ENCODE measurements at regions not wholly inside any gene's neighbourhood (a gene's known extent, or its start where the extent isn't known, plus 50 kb on each side); places are given as distances from the start of the nearest gene placed in this dataset.

DNA sequence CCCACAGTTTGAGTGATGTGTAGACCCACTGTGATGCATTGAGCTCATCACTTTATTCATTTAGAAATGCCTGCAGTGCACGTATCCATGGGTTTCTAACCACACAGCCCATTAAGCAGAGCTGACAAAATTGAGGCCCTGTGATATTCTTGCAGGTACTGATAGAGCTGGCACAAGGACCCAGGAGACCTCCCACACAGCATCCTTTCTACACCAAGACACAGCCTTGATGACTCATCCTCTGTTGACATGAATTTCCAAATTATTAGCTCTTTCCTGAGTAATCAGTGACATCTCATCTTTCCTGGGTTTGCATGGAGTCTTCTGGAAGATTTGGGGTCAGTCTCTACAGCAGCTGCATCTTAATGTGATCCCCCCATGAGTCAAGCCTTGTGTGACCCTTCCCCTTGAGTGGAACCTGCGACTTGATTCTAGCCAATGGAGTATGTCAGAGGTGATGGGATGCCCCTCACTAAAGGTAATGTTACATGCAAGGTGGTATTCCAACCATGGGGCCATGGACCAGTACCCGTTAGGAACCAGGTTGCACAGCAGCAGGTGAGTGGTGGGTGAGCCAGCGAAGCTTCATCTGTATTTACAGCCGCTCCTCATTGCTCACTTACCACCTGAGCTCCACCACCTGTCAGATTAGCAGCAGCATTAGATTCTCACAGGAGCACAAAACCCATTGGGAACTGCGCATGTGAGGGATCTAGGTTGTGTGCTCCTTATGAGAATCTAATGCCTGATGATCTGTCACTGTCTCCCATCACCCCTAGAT, 181.1 kb upstream of the ARL4C start:
- no peak for DNase-seq (ENCODE audit: low read depth in 3 of 3)

- no peak for DNase-seq (ENCODE audit: low read depth in 3 of 3)
Measured at GRCh38 chr2:234676783-234677450, 180.0 kb upstream of the ARL4C start.

DNA sequence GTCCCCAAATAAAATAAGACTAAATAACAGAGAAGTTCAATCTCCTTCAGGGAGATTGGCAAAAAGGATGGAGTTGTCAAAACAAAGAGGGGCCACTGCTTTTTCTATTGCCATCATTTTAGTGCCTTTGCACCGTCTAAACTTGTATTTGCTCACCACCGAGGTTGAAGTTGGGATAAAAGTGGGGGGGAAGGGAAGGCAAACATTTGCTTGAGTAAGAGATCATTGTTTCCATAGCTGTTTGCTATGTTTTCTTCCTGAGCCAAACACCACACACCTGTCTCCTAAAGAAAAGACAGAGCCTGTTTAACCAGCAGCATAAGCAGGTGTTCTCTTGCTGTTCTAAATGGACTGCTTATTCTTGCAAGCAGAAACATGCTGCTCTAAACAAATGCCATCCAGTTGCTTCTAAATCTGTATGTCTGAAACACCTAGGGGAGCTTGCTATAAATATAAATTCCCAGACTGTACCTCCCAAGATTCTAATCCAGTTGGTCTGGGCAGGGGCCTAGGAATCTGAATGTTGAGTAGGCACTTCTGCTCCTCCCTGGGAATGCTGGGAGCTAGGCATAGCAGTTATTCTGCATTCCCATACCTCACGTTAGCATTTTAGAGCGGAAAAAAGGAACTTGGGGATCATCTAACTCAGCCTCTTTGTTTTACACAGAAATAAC, 179.4 kb upstream of the ARL4C start:
- no peak for DNase-seq (ENCODE audit: low read depth in 3 of 3)

- no peak for DNase-seq (ENCODE audit: low read depth in 3 of 3)
Measured at GRCh38 chr2:234674781-234675201, 177.9 kb upstream of the ARL4C start.

DNA sequence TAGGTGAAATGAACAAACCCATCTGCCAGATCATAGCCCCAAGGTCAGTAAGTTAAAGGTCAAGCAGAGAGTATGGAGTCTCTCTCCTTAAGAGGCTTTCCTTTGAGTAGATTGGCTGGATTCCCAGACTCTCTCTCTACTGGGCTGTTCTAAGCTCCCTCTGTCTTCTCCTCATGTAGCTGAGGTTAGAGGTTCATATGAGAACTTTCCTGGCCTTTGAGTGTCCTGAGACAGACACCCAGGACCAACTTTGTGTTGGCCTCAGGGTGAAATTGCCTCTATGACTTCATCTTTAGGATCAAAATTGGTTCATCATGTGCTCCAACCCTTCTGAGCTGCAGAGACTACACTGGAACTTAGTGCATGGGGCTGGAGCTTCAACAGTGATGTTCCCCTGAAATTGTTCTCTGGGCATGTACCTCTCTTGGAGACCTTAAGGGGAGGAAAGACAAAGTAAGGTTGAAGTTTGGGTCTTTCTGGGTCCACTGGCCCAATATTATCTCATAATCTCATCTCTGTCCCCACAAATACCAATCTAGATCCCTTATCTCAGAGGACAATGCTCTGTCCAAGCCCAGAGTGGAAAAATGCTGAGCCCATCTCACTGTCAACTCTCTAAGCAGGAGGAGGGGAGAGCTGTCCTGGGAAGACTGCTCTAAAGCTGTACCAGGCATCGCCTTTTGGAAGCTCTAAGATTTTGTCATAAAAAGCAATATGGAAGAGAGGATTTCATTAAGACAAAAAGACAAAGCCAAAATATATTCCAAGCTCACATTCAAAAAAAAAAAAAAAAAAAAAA, 177.3 kb upstream of the ARL4C start:
- DNase-seq (ENCODE audit: low read depth in 3 of 3), result no peak

DNA sequence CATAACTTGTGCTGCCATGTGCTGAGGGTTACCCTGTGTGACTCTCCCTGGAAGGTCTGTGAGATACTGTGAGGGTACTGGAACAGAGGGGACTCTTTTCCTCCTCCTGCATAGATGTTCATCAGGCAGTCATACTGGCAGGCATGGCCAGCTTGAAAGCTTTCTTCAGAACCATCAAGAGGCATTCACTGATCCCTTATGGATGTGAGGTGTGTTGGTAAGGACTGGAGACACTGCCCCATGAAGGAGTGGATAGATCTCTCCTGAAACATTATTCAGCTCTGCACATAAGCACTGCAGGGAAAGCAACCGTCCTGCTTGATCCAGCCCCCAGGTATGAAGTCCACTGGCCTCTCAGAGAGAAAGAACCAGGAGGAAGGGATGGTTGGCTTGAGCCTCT, 176.6 kb upstream of the ARL4C start:
- no peak for DNase-seq (ENCODE audit: low read depth in 3 of 3)

- no peak for DNase-seq (ENCODE audit: low read depth in 3 of 3)
Measured at GRCh38 chr2:234672498-234673150, 175.7 kb upstream of the ARL4C start.

DNA sequence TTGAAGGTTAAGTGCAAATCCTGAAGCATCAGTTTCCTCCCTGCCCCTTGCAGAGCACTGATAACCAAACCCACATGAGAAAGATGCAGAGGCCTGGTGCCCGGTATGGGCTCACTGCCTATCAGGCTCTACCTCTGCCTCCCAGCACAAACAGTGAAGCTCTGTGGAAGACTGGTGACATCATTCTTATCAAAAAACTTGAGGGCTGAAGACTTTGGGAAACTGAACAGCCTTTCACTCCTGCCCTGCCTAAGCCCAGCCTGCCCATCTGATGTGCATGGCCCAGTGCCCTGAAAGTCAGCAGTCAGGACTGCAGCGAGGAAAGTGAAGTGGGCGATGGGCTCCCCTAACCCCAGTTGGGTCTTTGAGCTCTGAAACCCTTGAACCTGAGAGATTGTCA, 174.8 kb upstream of the ARL4C start:
- DNase-seq (ENCODE audit: low read depth in 3 of 3), result no peak

DNA sequence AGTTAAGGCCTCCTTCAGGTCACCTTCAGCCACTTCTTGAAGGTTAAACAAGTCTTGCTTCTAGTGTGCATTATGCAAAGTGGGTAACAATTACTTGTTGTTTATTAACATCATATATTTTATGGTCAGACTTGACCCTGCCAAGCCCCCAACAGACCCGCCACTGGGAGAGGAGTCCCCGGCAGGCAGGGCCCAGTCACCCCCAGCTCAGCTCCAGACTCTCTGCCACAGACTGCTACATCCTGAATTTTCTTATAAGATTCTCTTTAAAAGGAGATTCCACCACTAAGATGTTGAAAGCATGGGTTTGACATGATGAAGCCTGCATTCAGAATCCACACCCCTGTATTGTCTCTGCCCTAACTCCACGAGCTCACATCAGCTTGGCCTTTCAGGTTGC, 174.3 kb upstream of the ARL4C start:
- DNase-seq (ENCODE audit: low read depth in 3 of 3), result no peak

GRCh38 chr2:234670806-234671205, 173.9 kb upstream of the ARL4C start:
- no peak for DNase-seq (ENCODE audit: low read depth in 3 of 3)

DNA sequence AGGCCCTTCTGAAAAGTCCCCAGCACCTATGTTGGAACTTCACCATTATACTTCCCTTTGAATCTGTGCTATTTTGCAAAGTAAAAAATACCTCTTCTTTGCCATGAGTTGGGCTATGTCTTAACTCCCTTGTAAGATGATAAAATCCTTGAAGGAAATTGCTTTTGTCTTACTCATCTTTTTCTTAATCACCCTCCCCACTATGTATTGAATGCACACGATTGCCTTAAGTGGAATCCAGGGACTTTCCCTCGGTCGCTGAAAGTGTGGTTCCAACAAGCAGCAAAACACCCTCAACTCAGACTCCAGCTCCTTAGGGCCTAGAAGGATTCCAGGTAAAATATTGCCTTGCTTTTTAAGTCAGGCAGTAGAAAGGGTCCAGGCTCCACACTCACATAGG, 173.2 kb upstream of the ARL4C start:
- DNase-seq (ENCODE audit: low read depth in 3 of 3), result no peak

DNA sequence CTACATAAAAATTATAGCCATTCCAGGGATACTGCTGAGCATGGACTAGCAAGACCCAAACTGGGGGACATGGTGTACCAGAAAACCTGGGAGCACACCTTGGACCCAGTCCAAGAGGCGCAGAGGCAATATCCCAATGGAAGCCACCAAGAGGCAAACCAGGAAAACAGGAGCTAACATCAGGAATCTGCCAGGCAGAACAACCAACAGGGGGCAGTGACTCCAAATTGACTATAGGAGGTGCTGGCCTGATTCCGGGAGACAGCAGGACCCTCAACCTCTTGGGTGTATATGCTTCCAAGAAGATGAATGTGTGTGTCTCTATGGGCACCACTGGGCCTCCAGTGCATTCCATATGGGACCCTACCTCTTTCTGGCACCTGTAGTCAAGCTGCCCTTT, 172.7 kb upstream of the ARL4C start:
- no peak for DNase-seq (ENCODE audit: low read depth in 3 of 3)

DNA sequence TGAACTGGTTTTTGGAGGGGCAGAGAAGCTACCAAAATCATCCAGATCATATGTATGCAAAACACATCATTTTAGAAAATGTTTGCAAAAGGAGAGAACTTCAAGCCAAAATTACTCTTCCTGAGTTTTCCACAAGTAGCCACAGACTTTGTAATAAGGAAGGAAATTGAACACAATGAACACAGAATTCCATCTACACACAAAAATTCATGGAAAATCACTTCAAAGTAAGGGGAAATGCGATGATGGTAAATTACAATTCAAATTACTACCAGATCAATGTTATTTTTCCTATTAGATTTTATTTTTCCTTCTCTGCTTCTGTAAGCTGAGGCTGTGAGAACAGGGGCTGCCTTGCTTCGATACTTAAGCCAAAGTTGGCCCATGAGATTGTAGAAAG, 172.1 kb upstream of the ARL4C start:
- no peak for DNase-seq (ENCODE audit: low read depth in 3 of 3)

- no peak for DNase-seq (ENCODE audit: low read depth in 3 of 3)
Measured at GRCh38 chr2:234666911-234667310, 170.0 kb upstream of the ARL4C start.

- no peak for DNase-seq (ENCODE audit: low read depth in 3 of 3)
Measured at GRCh38 chr2:234665304-234665703, 168.4 kb upstream of the ARL4C start.

- no peak for DNase-seq (ENCODE audit: low read depth in 3 of 3)
Measured at GRCh38 chr2:234661849-234662248, 165.0 kb upstream of the ARL4C start.

GRCh38 chr2:234661175-234661574, 164.3 kb upstream of the ARL4C start:
- no peak for DNase-seq (ENCODE audit: low read depth in 3 of 3)

DNA sequence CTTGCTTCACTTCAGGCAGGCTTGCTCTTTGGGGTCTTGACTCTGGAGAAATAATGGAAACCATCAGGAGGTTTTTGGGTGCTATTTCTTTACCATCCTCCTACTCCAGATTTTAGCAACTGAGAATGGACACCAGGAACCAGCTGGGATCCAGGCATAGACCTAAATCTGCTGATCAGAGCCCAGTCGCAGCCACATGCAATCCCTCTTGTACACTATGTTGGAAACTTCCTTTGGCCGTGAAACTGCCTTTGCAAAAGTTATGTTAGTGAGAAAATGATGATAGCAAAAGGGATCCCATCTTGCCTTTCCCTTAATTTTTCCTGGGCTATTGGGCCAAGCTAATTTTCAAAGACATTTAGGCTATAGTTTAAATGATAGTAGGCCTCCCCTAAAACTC, 158.8 kb upstream of the ARL4C start:
- DNase-seq (ENCODE audit: low read depth in 3 of 3), result no peak

DNA sequence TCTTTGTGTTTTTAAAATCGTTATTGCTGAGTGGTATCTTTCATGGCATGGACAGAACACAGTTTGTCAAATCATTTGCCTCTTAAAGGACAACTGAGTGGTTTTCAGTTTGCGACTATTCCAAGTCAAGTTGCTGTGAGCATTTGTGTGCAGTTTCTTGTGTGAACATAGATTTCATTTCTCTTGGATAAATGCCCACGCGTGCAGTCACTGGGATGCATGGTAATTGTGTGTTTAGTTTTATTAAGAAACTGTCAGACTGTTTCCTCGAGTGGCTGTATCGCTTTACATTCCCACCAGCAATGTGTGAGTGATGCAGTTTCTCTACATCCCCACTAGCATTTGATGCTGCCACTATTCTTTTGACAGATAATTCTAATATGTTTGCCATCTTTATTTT, 154.0 kb upstream of the ARL4C start:
- no peak for DNase-seq (ENCODE audit: low read depth in 3 of 3)

DNA sequence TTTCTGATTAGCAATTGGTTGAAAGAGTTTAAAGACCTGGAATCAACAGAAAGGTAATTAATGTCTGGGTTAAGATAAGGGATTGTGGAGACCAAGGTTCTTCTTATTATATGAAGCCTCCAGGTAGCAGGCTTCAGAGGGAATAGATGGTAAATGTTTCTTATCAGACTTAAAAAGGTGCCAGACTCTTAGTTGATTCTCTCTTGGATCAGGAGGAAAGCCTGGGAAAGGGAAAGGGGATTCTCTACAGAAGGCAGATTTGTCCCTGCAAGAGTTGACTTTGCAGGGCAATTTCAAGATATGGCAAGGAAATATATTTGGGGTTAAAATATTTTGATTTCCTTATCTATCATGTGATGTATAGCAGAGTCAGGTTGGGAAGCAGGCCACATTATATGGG, 153.1 kb upstream of the ARL4C start:
- no peak for DNase-seq (ENCODE audit: low read depth in 3 of 3)

GRCh38 chr2:234643407-234643806, 146.5 kb upstream of the ARL4C start:
- DNase-seq (ENCODE audit: low read depth in 3 of 3), result no peak

- DNase-seq (ENCODE audit: low read depth in 3 of 3), result no peak
Measured at GRCh38 chr2:234641086-234641485, 144.2 kb upstream of the ARL4C start.

All from stimulated activated CD4-positive, alpha-beta T cell treated with anti-CD3 and anti-CD28 coated beads, TNF-alpha, amount 100 ng/mL, for 48 hours (primary cell).